HG02840 (cell line): ENCODE measurements at regions not wholly inside any gene's neighbourhood (a gene's known extent, or its start where the extent isn't known, plus 50 kb on each side); places are given as distances from the start of the nearest gene placed in this dataset.
"Not testable (repeated sequence)": the region's sequence is repeated elsewhere in the genome, so short reads cannot be mapped to it uniquely, and the experiment has no call there.

Source experiments
- ATAC-seq: cut with Tn5 transposase; IDR thresholded peaks from one replicate; pipeline ENCODE4 v1.9.1; 2021; ENCODE audit warnings: mild to moderate bottlenecking, moderate library complexity, moderate number of reproducible peaks; ENCODE audit not compliant: unreplicated experiment, low FRiP score

- ATAC-seq: no peak
Observed at GRCh38 chr13:64223016-64223415, 2807.4 kb upstream of the PCDH20 start.

- no peak for ATAC-seq
Observed at GRCh38 chr13:64206430-64207225, 2791.0 kb upstream of the PCDH20 start.

- no peak for ATAC-seq
Observed at GRCh38 chr13:64202517-64202916, 2786.9 kb upstream of the PCDH20 start.

- no peak for ATAC-seq
Observed at GRCh38 chr13:64197232-64197631, 2781.6 kb upstream of the PCDH20 start.

GRCh38 chr13:64186503-64187250 is 2771.0 kb upstream of the PCDH20 start:
- ATAC-seq: no peak

- ATAC-seq: no peak
Observed at GRCh38 chr13:64186071-64186470, 2770.4 kb upstream of the PCDH20 start.

GRCh38 chr13:64180756-64181155 is 2765.1 kb upstream of the PCDH20 start:
- ATAC-seq: no peak

GRCh38 chr13:64165826-64166225 is 2750.2 kb upstream of the PCDH20 start:
- ATAC-seq: no peak

- no peak for ATAC-seq
Observed at GRCh38 chr13:64164435-64164834, 2748.8 kb upstream of the PCDH20 start.

GRCh38 chr13:64160479-64160878 is 2744.8 kb upstream of the PCDH20 start:
- ATAC-seq: no peak

- ATAC-seq: no peak
Observed at GRCh38 chr13:64158908-64159307, 2743.3 kb upstream of the PCDH20 start.

GRCh38 chr13:64154514-64154913 is 2738.9 kb upstream of the PCDH20 start:
- no peak for ATAC-seq

- ATAC-seq: no peak
Observed at GRCh38 chr13:64130600-64130999, 2715.0 kb upstream of the PCDH20 start.

- no peak for ATAC-seq
Observed at GRCh38 chr13:64130171-64130570, 2714.5 kb upstream of the PCDH20 start.

GRCh38 chr13:64127856-64128255 is 2712.2 kb upstream of the PCDH20 start:
- no peak for ATAC-seq

GRCh38 chr13:64127192-64127591 is 2711.5 kb upstream of the PCDH20 start:
- no peak for ATAC-seq

- not testable (repeated sequence) for ATAC-seq
Observed at GRCh38 chr13:64121023-64121709, 2705.5 kb upstream of the PCDH20 start.

- ATAC-seq: no peak
Observed at GRCh38 chr13:64099994-64100393, 2684.3 kb upstream of the PCDH20 start.

- no peak for ATAC-seq
Observed at GRCh38 chr13:64090311-64090710, 2674.7 kb upstream of the PCDH20 start.

GRCh38 chr13:64088491-64088890 is 2672.8 kb upstream of the PCDH20 start:
- ATAC-seq: no peak

GRCh38 chr13:64087624-64088023 is 2672.0 kb upstream of the PCDH20 start:
- no peak for ATAC-seq
